ENCODE measurements at regions not wholly inside any gene's neighbourhood (a gene's known extent, or its start where the extent isn't known, plus 50 kb on each side); places are given as distances from the start of the nearest gene placed in this dataset.
"Not testable (repeated sequence)": the region's sequence is repeated elsewhere in the genome, so short reads cannot be mapped to it uniquely, and the experiment has no call there.

- not testable (repeated sequence) for H3K27ac ChIP-seq (ENCODE audit: low read depth in 1 of 2, low read length in 2 of 2); H3K4me3 ChIP-seq (ENCODE audit: low read depth in 1 of 3, low read length in 3 of 3); H3K36me3 ChIP-seq (ENCODE audit: control insufficient read depth in 4 of 4, insufficient read depth in 3 of 4, low read depth in 1 of 4, low read length in 3 of 4); H3K27me3 ChIP-seq (ENCODE audit: control insufficient read depth in 4 of 4, insufficient read depth in 4 of 4, low read length in 3 of 4); DNase-seq (ENCODE audit: low spot score); H3K9me3 ChIP-seq (ENCODE audit: control insufficient read depth in 4 of 4, low read length in 3 of 4); H3K4me1 ChIP-seq (ENCODE audit: control insufficient read depth in 4 of 4, insufficient read depth in 4 of 4, low read length in 3 of 4); H3K9ac ChIP-seq (ENCODE audit: low read depth in 1 of 2, low read length in 2 of 2)
- 84% methylated on average over 4 of the region's 4 CpGs for WGBS
Observed at GRCh38 chr22:44557872-44558271, 59.8 kb upstream of the RTL6 start.

DNA sequence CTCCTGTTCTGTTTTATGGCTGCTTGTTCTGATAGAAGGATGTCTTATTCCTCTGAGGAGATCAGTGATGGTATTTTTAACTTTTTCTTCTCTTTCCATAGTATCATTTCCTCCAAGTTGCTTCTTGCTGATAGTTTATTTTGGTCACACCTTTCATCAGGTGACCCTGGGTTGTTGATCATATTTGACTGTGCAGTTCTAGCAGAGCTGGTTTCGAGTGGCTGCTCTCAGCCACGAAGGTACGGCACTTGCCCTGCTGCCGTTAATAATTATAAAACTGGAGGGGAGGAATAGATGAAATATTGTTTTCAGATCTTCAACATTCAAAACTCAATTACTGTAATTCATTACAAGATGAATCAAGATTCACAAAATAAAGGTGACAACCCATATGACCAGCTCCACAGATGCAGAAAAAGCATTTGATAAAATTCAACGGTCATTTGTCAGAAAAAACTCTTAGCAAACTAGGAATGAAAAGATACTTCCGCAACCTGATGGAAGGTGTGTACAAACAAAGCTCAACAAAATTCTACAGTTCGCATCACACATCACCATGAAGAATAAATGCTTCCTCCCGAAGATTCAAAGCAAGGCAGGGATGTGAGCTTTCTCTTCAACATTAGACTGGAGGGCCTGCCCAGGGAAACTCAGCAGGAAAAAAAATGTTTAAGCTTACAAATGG is 59.2 kb upstream of the RTL6 start:
- Histone ChIP-seq H3K9ac (ENCODE audit: low read depth in 1 of 2, low read length in 2 of 2) (no peak overlapping the region), H3K4me3 (ENCODE audit: low read depth in 1 of 3, low read length in 3 of 3) (no peak overlapping the region), H3K4me1 (ENCODE audit: control insufficient read depth in 4 of 4, insufficient read depth in 4 of 4, low read length in 3 of 4) (no peaks in the 10 kb centered on the region), H3K36me3 (ENCODE audit: control insufficient read depth in 4 of 4, insufficient read depth in 3 of 4, low read depth in 1 of 4, low read length in 3 of 4) (no peaks in the 10 kb centered on the region), H3K27ac (ENCODE audit: low read depth in 1 of 2, low read length in 2 of 2) (no peak overlapping the region), H3K27me3 (ENCODE audit: control insufficient read depth in 4 of 4, insufficient read depth in 4 of 4, low read length in 3 of 4) (peaks cover 0 to 2% (median 0%) of the 10 kb centered on the region in 4 donors), H3K9me3 (ENCODE audit: control insufficient read depth in 4 of 4, low read length in 3 of 4) (no peaks in the 10 kb centered on the region)
- WGBS: 83% methylated on average over 8 of the region's 8 CpGs
- no peak for DNase-seq (ENCODE audit: low spot score)
- TF ChIP-seq EGR1 (IDR thresholded peaks at IDR 0.05; ENCODE audit: low read depth in 2 of 2): no peak
- no peak for TF ChIP-seq REST (IDR thresholded peaks at IDR 0.05)
- TF ChIP-seq TAF1 (conservative IDR thresholded peaks at IDR 0.05): no peak
- no peak for TF ChIP-seq RXRA (IDR thresholded peaks at IDR 0.05)
- no peak for TF ChIP-seq JUND (IDR thresholded peaks at IDR 0.05)
- TF ChIP-seq, protein P1, sequence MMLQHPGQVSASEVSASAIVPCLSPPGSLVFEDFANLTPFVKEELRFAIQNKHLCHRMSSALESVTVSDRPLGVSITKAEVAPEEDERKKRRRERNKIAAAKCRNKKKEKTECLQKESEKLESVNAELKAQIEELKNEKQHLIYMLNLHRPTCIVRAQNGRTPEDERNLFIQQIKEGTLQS (IDR thresholded peaks at IDR 0.05): no peak
- no peak for TF ChIP-seq HNF4A (conservative IDR thresholded peaks at IDR 0.05)
- TF ChIP-seq CTCF (IDR thresholded peaks at IDR 0.05; ENCODE audit: low read depth, low read length, missing input control): no peak
- no peak for TF ChIP-seq YY1 (IDR thresholded peaks at IDR 0.05)
- TF ChIP-seq FOXA2 (IDR thresholded peaks at IDR 0.05): no peak
- no peak for TF ChIP-seq MAX (IDR thresholded peaks at IDR 0.05)
- TF ChIP-seq GABPA (IDR thresholded peaks at IDR 0.05 in 1 of 2, conservative IDR thresholded peaks at IDR 0.05 in 1 of 2): no peak

Measured in liver (tissue), 8 donors.